HCT116 (cell line): ENCODE measurements at regions not wholly inside any gene's neighbourhood (a gene's known extent, or its start where the extent isn't known, plus 50 kb on each side); places are given as distances from the start of the nearest gene placed in this dataset.

Experiments
- CEBPB ChIP-seq: IDR thresholded peaks from 2 replicates; pipeline ENCODE4 v1.6.1; 2012; ENCODE audit warnings: low read depth
- CTCF ChIP-seq, 3 experiments: fragments of 200-600 bp in 1 of 3; sonication (generic) in 1 of 3; IDR thresholded peaks in 2 of 3; conservative IDR thresholded peaks in 1 of 3; 2 replicates each; pipeline ENCODE4 v1.5.1; 2012 to 2017; ENCODE audit warnings: low read depth in 2 of 3, low read length in 2 of 3, antibody characterized with exemption in 1 of 3, borderline replicate concordance in 1 of 3, control low read depth in 1 of 3, mild to moderate bottlenecking in 1 of 3, mixed read lengths in 1 of 3, mixed run types in 1 of 3, moderate library complexity in 1 of 3; ENCODE audit not compliant: insufficient read depth in 1 of 3
- POLR2A ChIP-seq: IDR thresholded peaks from 2 replicates; pipeline ENCODE4 v1.7.0; 2011; ENCODE audit warnings: borderline replicate concordance; ENCODE audit not compliant: insufficient read depth, insufficient read length; ENCODE audit errors: extremely low read depth
- SP1 ChIP-seq: IDR thresholded peaks from 2 replicates; pipeline ENCODE4 v1.6.1; 2012; ENCODE audit warnings: low read depth
- ZNF274 ChIP-seq: fragments of 200-500 bp; sonication (Bioruptor generic); IDR thresholded peaks from 2 replicates; pipeline ENCODE4 v1.6.1; 2014; ENCODE audit warnings: mild to moderate bottlenecking, low read depth, low read length, inconsistent platforms

- TF ChIP-seq CTCF (IDR thresholded peaks at IDR 0.05 in 2 of 3, conservative IDR thresholded peaks at IDR 0.05 in 1 of 3; ENCODE audit: borderline replicate concordance in 1 of 3, insufficient read depth in 1 of 3, low read depth in 2 of 3, low read length in 2 of 3) (no peak), ZNF274 (no peak), POLR2A (no peak), SP1 (no peak), CEBPB (no peak)
Observed at GRCh38 chr17:77865112-77865611, 93.3 kb upstream of the TNRC6C start.
